ENCODE measurements at regions not wholly inside any gene's neighbourhood (a gene's known extent, or its start where the extent isn't known, plus 50 kb on each side); places are given as distances from the start of the nearest gene placed in this dataset.

- TF ChIP-seq EGR1 (IDR thresholded peaks at IDR 0.05; ENCODE audit: low read depth), result no peak
- TF ChIP-seq, protein P1, sequence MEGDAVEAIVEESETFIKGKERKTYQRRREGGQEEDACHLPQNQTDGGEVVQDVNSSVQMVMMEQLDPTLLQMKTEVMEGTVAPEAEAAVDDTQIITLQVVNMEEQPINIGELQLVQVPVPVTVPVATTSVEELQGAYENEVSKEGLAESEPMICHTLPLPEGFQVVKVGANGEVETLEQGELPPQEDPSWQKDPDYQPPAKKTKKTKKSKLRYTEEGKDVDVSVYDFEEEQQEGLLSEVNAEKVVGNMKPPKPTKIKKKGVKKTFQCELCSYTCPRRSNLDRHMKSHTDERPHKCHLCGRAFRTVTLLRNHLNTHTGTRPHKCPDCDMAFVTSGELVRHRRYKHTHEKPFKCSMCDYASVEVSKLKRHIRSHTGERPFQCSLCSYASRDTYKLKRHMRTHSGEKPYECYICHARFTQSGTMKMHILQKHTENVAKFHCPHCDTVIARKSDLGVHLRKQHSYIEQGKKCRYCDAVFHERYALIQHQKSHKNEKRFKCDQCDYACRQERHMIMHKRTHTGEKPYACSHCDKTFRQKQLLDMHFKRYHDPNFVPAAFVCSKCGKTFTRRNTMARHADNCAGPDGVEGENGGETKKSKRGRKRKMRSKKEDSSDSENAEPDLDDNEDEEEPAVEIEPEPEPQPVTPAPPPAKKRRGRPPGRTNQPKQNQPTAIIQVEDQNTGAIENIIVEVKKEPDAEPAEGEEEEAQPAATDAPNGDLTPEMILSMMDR (IDR thresholded peaks at IDR 0.05 in 2 of 3, conservative IDR thresholded peaks at IDR 0.05 in 1 of 3; ENCODE audit: borderline replicate concordance in 1 of 3, insufficient read depth in 1 of 3, low read depth in 2 of 3, low read length in 2 of 3), result no peak
- no peak for TF ChIP-seq ELF1 (IDR thresholded peaks at IDR 0.05; ENCODE audit: borderline replicate concordance, low read depth)
- TF ChIP-seq POLR2A (IDR thresholded peaks at IDR 0.05; ENCODE audit: borderline replicate concordance, extremely low read depth, insufficient read depth, insufficient read length), result no peak
- TF ChIP-seq REST (IDR thresholded peaks at IDR 0.05; ENCODE audit: low read depth), result no peak
- no peak for TF ChIP-seq MAX (IDR thresholded peaks at IDR 0.05)
- TF ChIP-seq RAD21 (IDR thresholded peaks at IDR 0.05; ENCODE audit: low read depth), result no peak
- TF ChIP-seq JUND (IDR thresholded peaks at IDR 0.05), result no peak
- no peak for TF ChIP-seq ZNF274 (IDR thresholded peaks at IDR 0.05; ENCODE audit: low read depth, low read length)
- TF ChIP-seq CEBPB (IDR thresholded peaks at IDR 0.05; ENCODE audit: low read depth), result no peak
- no peak for TF ChIP-seq EZH2 (IDR thresholded peaks at IDR 0.05)
These were observed 122.3 kb downstream of the TNFSF18 start for GRCh38 chr1:172928412-172928811.
